ENCODE measurements at regions not wholly inside any gene's neighbourhood (a gene's known extent, or its start where the extent isn't known, plus 50 kb on each side); places are given as distances from the start of the nearest gene placed in this dataset.

DNA sequence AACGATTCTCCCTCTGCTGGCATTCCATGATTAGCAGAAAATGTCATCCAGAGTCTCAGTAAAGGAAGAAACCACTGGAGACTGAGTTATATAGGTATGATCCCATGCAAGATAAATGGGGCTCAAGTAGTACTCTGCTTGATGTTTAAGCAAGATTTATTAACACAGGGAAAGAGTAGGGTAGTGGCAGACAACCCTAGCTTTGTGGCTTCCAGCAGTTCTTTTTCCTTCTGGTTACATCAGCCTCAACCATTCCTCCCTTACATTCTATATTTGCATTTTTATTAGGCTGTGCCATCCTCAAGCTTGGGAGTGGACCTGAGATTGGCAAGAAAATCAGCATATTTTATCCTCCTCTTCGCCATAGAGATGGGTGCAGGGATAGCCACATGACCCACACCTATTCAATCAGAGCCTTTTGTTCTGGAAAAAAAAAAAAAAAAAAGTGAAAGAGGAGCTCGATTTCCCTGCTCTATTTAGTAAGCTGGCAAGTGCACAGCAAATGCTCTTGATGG is 402.1 kb downstream of the ZNF536 start:
- DNase-seq = no peak

DNA sequence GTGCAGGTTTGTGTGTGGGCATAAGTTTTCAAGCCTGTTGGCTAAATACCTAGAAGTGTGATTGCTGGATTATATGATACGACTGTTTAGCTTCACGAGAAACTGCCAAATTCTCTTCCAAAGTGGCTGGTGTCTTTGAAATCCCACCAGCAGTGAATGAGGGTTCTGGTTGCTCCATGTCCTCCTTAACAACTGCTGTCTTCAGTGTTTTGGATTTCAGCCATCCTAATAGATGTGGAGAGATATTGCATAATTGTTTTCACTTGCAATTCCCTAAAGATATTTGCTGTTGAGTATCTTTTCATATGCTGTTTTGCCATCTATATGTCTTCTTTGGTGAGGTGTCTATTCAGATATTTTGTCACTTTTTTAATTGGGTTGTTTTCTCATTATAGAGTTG is 390.5 kb downstream of the ZNF536 start:
- no peak for DNase-seq

DNA sequence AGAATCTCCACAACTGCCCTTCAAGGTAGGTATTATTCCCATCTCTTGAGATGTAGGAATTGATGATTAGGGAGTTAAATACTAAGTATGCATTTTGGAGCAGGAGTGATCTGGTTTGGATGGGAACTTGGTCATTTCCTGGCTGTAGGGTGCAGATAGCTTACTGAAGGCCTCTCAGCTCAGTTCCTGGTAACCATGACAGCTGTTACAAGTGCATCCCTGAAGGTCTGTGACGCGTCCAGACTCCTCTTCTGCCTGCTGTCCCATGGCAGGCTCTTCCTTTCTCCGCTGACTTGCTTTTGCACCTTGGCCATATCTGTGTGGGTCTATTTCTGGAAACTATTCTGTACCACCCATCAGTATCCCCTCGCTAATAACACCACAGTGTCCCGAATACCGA is 387.8 kb downstream of the ZNF536 start:
- no peak for DNase-seq

DNA sequence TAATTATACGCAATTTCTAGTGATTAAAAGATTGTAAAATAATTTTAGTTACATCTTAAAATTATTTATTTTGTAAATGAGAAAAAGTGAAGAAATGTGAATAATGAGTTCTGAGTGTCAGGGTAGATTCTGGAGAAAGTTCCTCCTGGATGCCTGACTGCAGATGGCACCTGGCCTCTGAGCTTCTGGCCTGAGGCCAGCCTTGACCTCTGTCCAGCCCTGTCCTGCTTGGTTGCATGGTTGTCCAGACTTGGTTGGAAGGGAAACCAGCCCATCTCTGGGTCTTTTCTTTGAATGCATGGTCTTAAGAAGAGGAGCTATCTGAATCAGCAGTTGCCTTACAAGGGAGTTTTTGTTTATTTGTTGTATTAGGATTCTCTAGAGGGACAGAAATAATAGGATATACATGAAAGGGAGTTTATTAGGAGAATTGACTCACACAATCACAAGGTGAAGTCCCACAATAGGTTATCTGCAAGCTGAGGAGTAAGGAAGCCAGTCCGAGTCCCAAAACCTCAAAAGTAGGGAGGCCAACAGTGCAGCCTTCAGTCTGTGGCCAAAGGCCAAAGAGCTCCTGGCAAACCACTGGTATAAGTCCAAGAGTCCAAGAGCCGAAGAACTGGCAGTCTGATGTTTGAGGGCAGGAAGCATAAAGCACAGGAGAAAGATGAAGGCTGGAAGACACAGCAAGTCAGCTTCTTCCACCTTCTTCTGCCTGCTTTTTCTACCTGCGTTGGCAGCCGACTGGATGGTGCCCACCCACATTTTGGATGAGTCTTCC is 385.8 kb downstream of the ZNF536 start:
- no peak for DNase-seq

DNA sequence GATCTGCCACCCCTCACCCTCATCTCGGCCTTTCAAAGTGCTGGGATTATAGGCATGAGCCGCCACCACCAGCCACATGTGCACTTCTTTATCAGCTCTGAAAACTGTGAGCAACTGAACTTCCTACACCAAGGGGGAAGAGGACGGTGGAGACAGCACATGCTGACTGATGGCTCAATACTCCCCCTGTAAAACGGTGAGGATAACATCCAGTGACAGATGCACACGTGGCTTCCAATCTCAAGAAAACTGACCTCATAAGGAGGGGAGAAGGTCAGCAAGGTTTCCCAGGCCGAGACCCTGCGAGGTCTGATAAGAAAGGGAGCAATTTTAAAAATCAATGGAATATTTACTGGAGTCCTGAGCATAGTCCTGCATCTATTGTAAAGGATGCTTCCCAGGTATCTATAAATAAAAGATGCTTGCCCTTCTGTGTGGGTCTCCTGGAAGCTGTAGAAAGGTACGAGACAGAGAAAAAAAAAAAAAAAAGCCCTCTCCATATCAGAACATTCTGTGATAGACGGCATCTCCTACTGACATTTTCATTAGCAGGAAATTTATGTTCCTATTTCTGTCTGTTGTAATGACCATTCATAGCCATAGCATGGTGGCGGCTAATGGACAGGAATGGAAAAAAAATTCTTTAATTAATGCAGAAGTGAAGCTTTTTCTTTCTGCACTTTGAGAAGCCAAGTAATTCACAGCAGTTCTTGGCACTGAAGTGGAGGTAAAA is 385.1 kb downstream of the ZNF536 start:
- DNase-seq = no peak

DNA sequence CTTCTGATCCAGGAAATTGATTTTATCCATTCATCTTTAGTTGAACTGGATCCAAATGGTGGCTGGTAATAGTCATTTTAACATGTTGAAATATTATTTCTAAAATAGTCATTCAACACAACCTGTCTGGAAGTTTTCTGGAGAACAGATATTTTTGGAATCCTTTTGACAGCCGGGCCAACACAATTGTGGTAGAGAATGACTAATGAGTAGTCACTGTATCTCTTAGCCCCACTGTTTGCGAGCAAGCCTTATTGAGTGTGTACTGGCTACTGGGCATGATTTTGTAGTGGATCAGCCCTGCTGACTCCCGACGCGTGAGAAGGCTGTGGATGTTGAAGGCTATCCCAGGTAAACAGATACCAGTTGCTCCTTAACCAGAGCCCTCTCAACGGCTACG is 383.4 kb downstream of the ZNF536 start:
- no peak for DNase-seq

DNA sequence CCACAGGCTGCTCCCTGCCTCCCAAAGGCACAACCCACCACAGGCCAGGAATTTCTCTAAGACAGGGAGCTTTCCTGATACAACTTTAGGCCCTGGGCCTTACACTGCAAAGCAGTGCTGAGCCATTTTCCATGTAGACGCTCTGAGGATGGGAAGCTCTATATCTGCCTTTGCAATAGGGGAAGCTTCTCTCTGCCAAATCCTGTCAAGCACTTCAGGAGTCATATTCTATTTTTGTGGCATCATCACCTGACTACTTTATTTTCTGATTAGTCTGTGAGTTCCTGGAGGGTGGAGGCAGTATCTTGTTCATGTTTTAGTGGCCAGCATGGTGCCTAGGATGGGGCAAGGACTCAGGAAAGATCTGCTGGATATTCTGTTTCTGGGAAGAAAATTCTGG is 382.0 kb downstream of the ZNF536 start:
- no peak for DNase-seq

DNA sequence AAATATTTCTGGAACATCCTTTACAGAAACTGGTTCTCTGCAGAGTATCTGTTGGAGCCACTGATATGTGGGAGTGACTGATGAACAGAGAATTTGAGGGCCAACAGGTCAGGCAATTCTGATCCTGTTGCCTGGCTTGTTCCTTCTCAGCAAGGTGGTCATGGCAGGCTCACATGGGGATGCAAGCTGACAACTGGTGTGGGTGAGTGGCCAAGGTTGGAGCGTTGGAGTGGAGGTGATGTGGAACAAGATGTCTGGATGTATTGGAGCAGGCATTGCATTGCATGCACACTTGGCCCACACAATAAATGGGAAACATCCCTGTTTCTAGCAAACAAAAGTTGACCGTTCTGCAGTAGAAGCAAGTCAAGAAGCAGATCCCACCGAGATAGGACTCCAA is 380.7 kb downstream of the ZNF536 start:
- DNase-seq = no peak

DNA sequence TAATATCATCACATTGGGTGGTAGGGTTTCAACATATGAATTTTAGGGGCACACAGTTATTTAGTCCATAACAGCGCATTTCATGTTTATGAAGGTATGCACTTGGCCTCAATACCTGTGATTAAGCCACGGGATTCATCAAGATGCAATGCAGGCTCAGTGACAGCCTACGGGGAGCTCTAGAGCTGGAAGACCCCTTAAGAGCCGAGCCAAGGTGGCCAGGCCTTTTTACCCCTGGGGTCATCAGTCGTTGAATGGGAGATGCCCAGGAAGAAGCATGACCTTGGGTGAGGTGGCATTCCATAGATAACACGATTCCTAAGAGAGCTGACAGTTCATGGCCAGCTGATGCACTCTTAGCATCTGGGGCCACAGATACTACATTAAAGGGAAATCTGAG is 380.0 kb downstream of the ZNF536 start:
- DNase-seq = no peak

DNA sequence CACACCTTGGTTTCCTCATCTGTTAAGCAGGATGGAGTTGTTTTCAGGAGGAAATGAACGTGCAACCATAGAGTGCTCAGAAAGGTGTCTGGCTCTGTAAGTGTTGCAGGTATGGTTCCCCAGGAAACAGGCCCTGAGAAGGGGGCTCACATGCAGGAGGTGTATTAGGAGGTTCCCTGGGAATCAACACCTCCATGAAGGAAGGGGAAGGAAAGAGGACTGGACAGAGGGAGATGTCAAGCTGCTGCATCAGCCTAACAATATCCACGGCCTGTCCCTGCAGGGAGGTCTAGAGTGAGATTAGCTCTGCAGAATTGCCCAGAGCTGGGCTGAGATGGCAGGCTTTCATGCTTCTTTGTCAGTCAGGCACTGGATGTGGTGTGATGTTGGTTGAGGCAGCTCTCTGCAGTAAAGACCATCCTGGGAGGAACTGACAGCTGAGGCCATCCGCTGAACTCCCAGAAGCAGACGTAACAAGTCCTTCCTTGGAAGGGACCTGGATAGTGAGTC is 373.3 kb downstream of the ZNF536 start:
- DNase-seq = no peak

DNA sequence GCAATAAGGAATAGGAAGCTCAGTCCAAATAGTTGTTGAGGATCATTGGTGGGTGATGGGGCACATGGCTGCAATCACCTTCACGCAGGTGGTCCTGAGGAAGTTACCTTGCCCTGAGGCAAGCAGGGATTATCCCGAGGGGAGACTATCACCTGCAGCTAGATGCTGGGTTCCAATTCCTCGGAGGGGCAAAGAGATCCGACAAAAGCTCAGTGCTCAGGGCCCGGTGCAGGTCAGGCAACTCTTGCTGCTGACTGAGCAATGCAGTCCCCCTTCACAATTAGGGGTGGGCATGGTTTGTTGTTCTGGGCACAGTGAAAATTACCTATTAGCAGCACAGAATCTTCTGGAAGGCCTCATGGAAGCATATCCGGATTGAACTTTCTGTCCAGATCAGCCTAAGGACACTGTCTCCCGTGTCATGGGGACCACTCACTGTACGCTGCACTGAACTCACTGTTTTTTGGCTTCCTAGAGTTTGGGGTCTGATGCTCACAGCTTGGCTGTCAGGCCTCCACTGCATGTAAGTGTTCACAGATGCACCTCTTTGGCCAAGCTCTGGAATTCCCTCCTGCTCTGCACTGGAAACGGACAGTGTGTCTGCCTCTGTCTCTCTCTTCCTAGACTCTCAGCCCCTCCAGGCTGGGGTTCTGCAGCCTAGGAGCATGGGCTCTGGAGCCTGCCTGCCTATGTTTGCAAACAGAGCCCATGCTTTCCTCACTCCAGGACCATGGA is 372.7 kb downstream of the ZNF536 start:
- DNase-seq = no peak

DNA sequence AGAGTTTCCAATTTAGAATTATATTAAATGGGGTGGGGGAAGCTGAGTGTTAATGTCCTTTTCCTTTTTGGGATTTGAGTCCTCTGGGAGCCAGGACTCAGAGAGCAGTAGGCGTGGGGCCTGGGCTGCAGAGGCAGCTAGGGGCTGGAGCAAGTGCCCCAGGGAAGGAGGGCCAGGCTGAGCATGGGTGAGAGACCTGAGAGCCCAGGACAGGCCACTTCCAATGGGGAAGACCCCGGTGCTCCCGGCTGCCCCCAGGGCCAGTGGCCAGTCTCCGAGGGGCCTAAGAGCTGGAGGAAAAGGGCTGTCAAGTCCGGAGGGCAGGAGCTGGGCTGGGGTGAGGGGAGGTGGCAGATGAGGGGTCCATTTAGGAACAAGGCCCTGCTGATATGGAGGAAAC is 371.5 kb downstream of the ZNF536 start:
- DNase-seq = no peak

DNA sequence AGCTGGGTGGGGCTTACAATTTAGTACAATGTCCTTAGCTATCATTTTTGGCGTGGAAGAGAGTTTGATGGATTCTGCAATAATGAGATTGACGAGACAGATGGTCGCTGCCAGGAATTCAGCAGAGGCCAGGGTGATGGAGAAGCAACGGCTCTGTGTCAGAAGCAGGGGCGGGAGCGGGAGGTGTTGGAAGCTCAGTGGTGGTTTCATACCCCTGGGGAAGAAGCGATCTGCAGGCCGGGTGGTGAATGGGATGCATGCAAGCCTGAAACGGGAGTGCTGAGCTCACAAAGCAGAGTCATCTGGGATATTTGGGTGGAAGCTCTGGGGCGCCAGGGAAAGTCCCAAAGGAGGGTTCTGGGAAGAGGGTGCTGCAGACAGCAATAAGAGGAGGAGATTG is 370.8 kb downstream of the ZNF536 start:
- DNase-seq = no peak

DNA sequence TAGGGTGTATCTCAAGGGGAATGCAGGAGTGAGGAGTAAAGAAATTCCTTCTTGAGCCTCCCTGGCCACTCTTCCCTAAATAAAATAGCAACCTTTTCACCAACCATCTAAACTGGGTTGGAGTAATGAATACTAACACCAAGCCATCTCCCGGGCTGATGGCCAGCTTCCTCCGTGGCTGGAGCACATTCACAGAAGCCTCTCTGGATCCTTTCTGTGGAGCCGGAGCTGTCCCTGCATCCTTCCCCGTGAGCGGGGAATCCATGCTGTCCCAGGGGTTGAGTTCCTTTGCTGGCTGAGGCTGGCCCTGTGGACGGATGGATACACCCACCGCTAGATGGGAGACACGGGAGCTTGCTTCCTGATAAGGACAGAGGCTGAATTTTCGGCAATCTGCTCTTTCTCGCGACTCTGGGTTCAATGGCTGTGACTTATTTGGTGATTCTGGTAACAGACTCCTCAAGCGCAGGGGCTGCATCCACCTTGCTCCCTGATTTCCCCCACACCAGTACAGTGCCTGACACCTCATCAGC is 370.3 kb downstream of the ZNF536 start:
- no peak for DNase-seq

DNA sequence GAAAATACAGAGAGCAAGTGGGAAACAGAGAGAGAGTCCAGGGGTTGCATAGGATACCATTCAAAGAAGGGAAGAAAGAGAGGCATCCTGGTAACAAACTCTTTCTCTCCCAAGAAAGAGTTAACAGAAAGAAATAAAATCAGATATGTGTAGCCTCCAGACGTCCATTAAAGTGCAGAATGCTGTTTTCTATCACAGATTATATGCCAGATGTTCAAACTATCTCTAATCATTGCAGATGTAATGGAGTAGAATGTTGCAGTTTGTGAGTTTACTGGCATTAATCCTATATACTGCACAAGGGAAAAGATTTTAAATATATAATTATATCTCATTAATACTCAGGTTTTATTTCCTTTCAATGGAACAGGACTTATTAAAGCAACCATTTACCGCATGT is 369.4 kb downstream of the ZNF536 start:
- no peak for DNase-seq

DNA sequence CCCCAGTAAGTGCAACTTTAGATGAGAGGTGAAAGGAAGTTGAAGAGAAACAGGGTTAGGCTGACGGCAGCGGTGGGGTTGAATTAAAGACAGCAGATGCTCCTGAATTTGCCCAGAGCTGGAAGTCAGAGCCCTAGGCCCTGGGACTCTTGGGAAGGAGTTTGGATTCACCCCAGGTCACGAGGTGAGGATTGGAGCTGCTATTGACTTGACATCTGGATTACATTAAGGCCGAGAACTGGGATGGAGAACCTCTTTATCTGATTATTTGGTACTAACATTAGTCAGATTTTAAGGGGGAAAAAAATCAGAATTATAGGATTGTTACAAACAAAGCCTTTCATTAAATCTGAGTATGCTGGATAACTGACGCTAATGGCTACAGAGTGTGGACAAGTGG is 367.2 kb downstream of the ZNF536 start:
- no peak for DNase-seq

DNA sequence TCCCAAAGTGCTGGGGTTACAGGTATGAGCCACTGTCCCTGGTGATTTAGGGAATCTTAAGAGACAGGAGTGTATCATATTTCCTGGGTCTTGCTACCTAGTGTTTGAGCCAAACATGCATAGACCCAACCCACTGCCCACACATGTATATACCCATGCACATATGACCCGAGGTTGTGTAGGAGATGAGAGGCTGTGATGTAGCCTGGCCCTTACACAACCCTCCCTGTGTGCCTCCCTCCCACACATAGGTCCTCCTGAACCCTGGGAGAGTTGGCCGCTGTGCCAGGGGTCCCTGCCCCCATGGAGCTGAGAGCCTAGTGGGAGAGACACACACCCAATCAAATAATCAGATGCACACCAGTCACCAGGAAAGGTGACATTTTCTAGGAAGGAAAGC is 365.9 kb downstream of the ZNF536 start:
- DNase-seq = no peak

DNA sequence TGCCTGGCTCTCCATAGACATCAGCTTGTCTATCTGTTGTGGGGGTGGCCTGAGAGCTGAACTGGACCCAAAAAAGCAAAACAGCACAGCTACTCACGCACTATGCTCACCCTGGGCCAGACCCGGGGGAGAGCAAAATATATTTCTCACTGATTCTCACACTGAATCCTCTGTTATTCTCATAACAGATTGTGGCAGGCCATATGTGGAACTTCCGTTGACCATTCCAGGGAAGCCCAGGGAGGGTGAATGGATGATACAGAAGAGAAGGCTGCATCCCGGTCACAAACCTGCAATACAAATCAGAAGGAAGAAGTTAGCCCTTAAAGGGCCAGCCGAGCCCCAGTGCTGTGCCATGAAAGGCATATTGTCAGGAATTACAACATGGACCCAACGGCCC is 362.5 kb downstream of the ZNF536 start:
- DNase-seq = no peak

DNA sequence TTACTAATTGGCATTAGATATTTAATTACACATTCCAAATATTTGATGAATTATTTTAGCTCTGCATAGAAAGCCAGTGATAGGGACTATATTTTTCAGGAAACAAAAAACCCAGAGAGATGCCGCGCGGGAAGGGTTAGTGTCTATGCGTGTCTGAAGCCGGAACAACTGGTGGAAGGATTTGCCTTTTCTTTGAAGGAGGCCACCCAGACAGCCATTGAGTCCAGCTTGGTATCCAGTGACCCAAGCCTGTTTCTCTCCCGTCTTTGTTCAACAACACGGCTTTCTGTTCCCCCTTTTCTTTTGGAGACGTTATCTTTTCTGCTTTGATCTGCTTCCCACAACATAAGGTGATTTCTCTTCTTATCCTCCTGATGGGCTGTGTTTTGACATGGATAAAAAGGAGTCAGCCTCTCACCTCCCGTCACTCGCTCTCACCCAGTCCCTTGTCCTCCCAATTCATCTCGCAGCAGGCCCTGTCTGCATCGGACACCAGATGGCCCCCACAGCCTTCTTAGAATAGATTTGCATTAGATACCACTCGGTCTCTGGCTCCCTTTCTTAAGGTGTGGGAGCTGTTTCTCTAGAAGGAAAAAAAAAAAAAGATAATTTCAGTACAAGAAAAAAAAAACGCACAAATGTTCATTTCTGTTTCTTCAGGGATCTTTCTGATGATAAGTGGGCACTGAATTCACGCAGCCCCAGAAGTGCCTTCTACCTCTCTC is 361.8 kb downstream of the ZNF536 start:
- no peak for DNase-seq

DNA sequence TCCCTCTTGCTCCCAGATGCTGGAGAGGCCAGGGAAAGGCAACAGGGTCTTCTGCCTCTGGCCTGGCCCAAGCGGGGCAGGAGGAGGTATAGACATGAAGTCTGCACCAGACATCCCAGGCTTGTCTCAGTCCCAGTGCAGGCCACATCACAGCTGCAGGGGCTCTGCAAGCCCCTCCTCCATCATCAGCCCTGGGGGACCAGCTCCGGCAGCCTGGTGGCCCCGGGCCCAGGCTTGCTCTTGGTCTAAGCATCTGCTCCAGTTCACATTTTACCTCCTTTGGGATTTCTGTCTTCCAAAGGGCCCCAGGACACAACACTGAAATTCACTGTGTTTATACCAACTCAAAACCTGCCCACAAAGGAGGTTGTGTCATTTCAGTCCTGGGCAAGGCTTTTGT is 359.4 kb downstream of the ZNF536 start:
- DNase-seq = no peak

DNA sequence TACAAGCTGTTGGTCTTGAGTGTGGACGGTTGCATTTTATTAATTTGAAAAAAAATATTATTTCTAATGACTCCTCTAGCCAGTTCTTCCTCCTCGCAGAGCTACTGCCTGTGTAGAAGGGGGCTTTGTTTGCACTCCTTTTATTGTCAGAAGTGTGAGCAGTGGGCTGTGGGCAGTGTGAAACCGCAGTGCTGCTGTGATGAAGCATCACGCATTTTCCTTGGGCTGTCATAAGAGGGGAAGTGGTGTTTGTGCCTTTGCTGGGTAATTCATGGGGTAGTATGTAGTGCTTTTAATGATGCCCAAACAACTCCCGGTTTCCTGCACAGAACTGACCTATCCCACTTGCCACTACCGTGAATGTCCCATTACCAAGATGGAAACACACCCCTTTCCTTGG is 357.3 kb downstream of the ZNF536 start:
- no peak for DNase-seq

DNA sequence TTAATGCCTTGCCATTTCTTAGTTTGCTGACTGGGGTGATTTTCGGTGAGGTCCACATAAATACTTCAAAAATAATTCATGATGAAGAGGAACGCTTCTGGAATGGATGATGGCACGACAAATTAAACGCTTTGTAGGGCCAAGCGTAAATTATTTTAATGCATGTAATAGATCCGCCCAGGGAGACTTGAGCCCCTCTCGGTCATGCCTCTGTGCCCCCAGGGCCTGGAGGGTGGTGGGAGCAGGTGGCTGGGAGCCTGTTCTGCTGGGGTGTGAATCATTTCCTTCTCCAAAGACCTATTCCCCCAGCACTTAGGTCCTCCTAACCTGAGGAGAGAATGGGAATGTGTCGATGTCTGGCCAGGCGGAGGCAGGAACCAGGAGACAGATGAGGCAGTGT is 350.6 kb downstream of the ZNF536 start:
- DNase-seq = no peak

DNA sequence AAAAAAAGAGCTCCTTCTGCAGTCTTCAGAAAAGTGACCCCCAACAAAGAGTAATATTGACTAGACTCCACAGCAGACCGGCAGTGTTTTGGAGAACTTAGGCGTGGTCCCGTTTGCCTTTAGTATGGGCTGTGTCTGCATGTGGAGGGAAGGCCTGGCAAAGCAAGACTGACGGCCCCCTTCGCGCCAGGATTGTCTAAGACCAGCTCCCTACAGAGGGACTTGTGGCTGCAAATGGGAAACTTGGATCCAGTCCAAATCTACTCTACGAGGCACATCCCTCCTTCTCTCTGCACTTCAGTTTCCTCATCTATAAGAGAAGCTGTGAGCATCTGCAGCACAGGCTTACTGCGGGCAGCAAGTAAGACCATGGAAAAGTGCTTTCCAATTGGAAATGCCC is 350.0 kb downstream of the ZNF536 start:
- DNase-seq = no peak
